CD4-positive, alpha-beta T cell (primary cell): ENCODE measurements at regions not wholly inside any gene's neighbourhood (a gene's known extent, or its start where the extent isn't known, plus 50 kb on each side); places are given as distances from the start of the nearest gene placed in this dataset.

Experiments used
- ATAC-seq: fragments of 200-7000 bp; cut with Tn5 transposase; one replicate; pipeline ENCODE4 v1.10.0; 2022; ENCODE audit warnings: mild to moderate bottlenecking; ENCODE audit not compliant: poor library complexity
- CTCF ChIA-PET: fragments of 350-600 bp; sonication (Branson Sonifier 250); formaldehyde crosslinking; loops from one replicate; lab custom pipeline; 2021; ENCODE audit warnings: antibody characterized with exemption, inconsistent platforms; lab: Charles Lee
- POLR2A ChIA-PET: fragments of 350-600 bp; sonication (Branson Sonifier 250); formaldehyde crosslinking; loops from one replicate; lab custom pipeline; 2021; ENCODE audit warnings: antibody characterized with exemption, inconsistent platforms; lab: Charles Lee
- DNase-seq, 14 experiments: peaks; one replicate each; pipeline ENCODE4 v3.0.0-alpha.2; 2013 to 2020; ENCODE audit warnings: mixed read lengths in 2 of 14
- H3K27ac ChIP-seq, 2 donors: one replicate each; pipeline versions ENCODE4 v1.5.1 to v1.7.0; 2013; ENCODE audit warnings: low read length in 2 of 2, low read depth in 1 of 2, mild to moderate bottlenecking in 1 of 2
- H3K27me3 ChIP-seq, 2 experiments: 1 replicate in 1 of 2; 2 replicates in 1 of 2; pipeline versions ENCODE4 v1.6.1 to v1.7.0; 2013; ENCODE audit warnings: low read length in 2 of 2, control low read depth in 1 of 2, mild to moderate bottlenecking in 1 of 2, moderate library complexity in 1 of 2; ENCODE audit not compliant: insufficient read depth in 2 of 2, control insufficient read depth in 1 of 2
- H3K36me3 ChIP-seq: one replicate; pipeline ENCODE4 v1.6.1; 2013; ENCODE audit warnings: low read length, control low read depth; ENCODE audit not compliant: insufficient read depth
- H3K4me1 ChIP-seq: one replicate; pipeline ENCODE4 v1.6.1; 2013; ENCODE audit warnings: low read length, control low read depth; ENCODE audit not compliant: insufficient read depth
- H3K4me3 ChIP-seq: one replicate; pipeline ENCODE4 v1.5.1; 2013; ENCODE audit warnings: mild to moderate bottlenecking, low read length, moderate library complexity
- H3K9me3 ChIP-seq, 2 experiments: 1 replicate in 1 of 2; 2 replicates in 1 of 2; pipeline versions ENCODE4 v1.6.1 to v1.7.0; 2013; ENCODE audit warnings: low read length in 2 of 2, mild to moderate bottlenecking in 2 of 2, control low read depth in 1 of 2, moderate library complexity in 1 of 2; ENCODE audit not compliant: control insufficient read depth in 1 of 2, insufficient read depth in 1 of 2
- H3K27ac Mint-ChIP-seq: one replicate; pipeline ENCODE4 v1.8.0; 2020; ENCODE audit warnings: mixed read lengths
- H3K27me3 Mint-ChIP-seq: one replicate; pipeline ENCODE4 v1.8.0; 2021; ENCODE audit warnings: mixed read lengths
- H3K36me3 Mint-ChIP-seq: one replicate; pipeline ENCODE4 v1.8.0; 2021; ENCODE audit warnings: low read depth, mixed read lengths
- H3K4me1 Mint-ChIP-seq: one replicate; pipeline ENCODE4 v1.8.0; 2021; ENCODE audit warnings: low read depth, mixed read lengths
- H3K4me3 Mint-ChIP-seq: one replicate; pipeline ENCODE4 v1.8.0; 2020; ENCODE audit warnings: mild to moderate bottlenecking, mixed read lengths
- H3K9me3 Mint-ChIP-seq: one replicate; pipeline ENCODE4 v1.8.0; 2020; ENCODE audit warnings: mixed read lengths
- intact Hi-C, 2 experiments: fragments of 100-400 bp; cut with DNase I in 1 of 2; cut with micrococcal nuclease in 1 of 2; formaldehyde crosslinking; loops; one replicate each; pipeline versions ENCODE4 v1.15.1 to v1.9.0; 2023 to 2025; cut with DNase I, micrococcal nuclease
- TF ChIP-seq, protein P1 (sequence below): fragments of 200-600 bp; IDR thresholded peaks from one replicate; pipeline ENCODE4 v1.8.0; 2022; ENCODE audit warnings: antibody characterized with exemption, mild to moderate bottlenecking

DNA sequence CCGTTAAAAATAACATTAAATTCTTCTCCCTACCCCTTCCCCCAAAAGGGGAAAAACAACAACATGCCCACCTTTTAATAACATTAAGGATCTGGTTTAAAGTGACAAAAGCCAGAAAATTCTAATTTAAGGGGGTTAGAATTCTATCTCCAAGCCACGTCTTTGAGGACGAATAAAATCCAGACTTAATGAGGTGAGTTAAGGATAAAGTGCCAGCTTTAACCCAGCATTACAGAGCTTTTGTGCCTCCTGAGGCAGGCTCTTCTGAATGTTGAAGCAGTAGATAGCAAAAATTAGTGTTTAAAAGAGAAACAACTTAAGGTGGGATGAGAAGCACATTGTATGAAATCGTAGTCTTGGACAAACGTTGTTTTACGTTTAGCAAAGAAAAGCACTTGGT, 329.0 kb upstream of the MPDZ start:
- peaks cover 6% of the 10 kb centered on the region for H3K9me3 Mint-ChIP-seq
- H3K36me3 Mint-ChIP-seq = no peaks in the 10 kb centered on the region
- ChIA-PET CTCF (no interaction called here), POLR2A (no interaction called here)
- H3K4me3 Mint-ChIP-seq = no peak overlapping the region
- H3K27me3 Mint-ChIP-seq = no peaks in the 10 kb centered on the region
- no peaks in the 10 kb centered on the region for H3K4me1 Mint-ChIP-seq
- H3K27ac Mint-ChIP-seq = no peak overlapping the region
- H3K4me1 ChIP-seq = no peaks in the 10 kb centered on the region
- H3K9me3 ChIP-seq = peaks cover 0 to 7% of the 10 kb centered on the region in 2 experiments
- no peak overlapping the region for H3K4me3 ChIP-seq
- ATAC-seq (no peak), DNase-seq (no peak)
- no peak overlapping the region for H3K27ac ChIP-seq
- intact Hi-C loops = no loop called here
- no peaks in the 10 kb centered on the region for H3K27me3 ChIP-seq
- TF ChIP-seq, protein P1, sequence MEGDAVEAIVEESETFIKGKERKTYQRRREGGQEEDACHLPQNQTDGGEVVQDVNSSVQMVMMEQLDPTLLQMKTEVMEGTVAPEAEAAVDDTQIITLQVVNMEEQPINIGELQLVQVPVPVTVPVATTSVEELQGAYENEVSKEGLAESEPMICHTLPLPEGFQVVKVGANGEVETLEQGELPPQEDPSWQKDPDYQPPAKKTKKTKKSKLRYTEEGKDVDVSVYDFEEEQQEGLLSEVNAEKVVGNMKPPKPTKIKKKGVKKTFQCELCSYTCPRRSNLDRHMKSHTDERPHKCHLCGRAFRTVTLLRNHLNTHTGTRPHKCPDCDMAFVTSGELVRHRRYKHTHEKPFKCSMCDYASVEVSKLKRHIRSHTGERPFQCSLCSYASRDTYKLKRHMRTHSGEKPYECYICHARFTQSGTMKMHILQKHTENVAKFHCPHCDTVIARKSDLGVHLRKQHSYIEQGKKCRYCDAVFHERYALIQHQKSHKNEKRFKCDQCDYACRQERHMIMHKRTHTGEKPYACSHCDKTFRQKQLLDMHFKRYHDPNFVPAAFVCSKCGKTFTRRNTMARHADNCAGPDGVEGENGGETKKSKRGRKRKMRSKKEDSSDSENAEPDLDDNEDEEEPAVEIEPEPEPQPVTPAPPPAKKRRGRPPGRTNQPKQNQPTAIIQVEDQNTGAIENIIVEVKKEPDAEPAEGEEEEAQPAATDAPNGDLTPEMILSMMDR = no peak
- H3K36me3 ChIP-seq = no peaks in the 10 kb centered on the region

DNA sequence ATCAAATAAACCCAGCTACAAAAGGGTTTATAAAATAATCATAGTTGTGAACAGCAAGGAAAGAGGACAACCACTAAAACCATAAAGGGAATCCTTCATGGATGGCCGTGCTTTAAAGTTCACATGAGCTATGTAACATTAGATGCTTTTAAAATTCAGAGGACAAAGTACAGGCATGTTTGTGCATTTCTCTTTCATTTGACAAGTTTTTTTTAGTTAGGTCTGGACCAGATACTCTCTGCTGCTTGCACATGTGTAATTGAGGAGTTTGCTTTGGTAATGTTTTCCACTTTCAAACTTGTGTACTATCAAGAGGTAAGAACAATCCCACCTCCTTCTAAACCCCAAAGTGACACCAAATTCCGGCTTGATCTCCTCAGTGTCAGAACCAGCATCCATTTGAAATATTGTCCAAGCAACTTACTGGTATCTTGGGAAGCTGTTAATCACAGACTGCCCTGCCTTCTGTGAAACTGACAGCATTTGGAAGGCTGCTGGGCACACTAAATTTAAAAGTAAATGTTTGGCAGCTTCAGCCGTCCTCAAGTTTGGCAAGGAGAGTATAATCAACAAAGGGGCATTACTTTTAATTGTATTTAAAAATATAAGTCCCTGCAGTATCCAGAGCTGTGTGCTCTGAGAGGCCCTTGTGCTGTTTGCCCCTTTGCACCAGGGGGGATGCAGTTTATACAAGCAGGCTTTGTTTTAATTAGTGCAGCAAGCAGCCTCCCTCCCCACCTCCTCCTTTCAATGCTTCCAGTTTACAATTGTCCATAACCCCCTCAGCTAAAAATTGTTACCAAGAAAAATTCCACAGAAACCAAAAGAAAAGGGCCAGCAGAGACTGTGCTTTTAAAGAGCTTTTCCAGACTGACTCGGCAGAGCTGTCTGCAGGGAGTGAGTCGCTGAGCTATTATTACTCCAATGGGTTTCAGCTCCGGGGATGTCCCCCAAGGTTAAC, 328.3 kb upstream of the MPDZ start:
- intact Hi-C loops = no loop called here
- H3K27ac ChIP-seq = no peak overlapping the region
- H3K36me3 Mint-ChIP-seq = no peaks in the 10 kb centered on the region
- TF ChIP-seq, protein P1 = no peak
- no peaks in the 10 kb centered on the region for H3K36me3 ChIP-seq
- no peaks in the 10 kb centered on the region for H3K4me1 Mint-ChIP-seq
- H3K4me1 ChIP-seq = no peaks in the 10 kb centered on the region
- no peak overlapping the region for H3K4me3 ChIP-seq
- DNase-seq = no peak
- H3K27ac Mint-ChIP-seq = no peak overlapping the region
- H3K9me3 ChIP-seq = peaks cover 0 to 14% of the 10 kb centered on the region in 2 experiments
- no peak overlapping the region for H3K4me3 Mint-ChIP-seq
- no peak for ATAC-seq
- H3K27me3 Mint-ChIP-seq = no peaks in the 10 kb centered on the region
- ChIA-PET CTCF (no interaction called here), POLR2A (no interaction called here)
- no peaks in the 10 kb centered on the region for H3K27me3 ChIP-seq
- H3K9me3 Mint-ChIP-seq = peaks cover 8% of the 10 kb centered on the region

DNA sequence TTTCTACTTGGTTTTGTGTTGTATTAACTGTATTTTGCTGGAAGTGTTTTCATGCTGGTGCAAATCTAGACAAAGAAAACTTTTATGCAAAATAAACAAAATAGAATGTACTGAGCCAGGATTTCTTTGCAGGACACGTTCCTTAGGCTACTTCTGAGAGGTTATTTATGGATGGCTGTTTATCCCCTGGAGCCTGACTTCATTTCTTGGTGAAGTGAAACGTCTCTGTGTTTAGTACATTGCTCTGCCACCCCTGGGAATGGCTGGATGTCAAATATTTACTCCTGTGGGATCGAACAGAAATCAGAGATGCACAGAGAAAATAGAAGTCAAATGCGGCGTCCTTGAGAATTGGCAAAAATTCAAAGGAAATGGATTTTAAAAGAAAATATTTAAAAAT, 327.1 kb upstream of the MPDZ start:
- H3K27ac ChIP-seq = no peak overlapping the region
- H3K36me3 ChIP-seq = no peaks in the 10 kb centered on the region
- CTCF ChIA-PET = no interaction called here
- H3K9me3 Mint-ChIP-seq = peaks cover 6% of the 10 kb centered on the region
- H3K27ac Mint-ChIP-seq = no peak overlapping the region
- H3K4me3 Mint-ChIP-seq = no peak overlapping the region
- no peaks in the 10 kb centered on the region for H3K36me3 Mint-ChIP-seq
- no peaks in the 10 kb centered on the region for H3K4me1 Mint-ChIP-seq
- H3K4me1 ChIP-seq = no peaks in the 10 kb centered on the region
- no peak overlapping the region for H3K4me3 ChIP-seq
- POLR2A ChIA-PET = no interaction called here
- H3K27me3 ChIP-seq = no peaks in the 10 kb centered on the region
- TF ChIP-seq, protein P1 = no peak
- ATAC-seq = no peak
- intact Hi-C loops = no loop called here
- peaks cover 0 to 14% of the 10 kb centered on the region in 2 experiments for H3K9me3 ChIP-seq
- no peak for DNase-seq
- no peaks in the 10 kb centered on the region for H3K27me3 Mint-ChIP-seq
